ENCODE measurements at regions not wholly inside any gene's neighbourhood (a gene's known extent, or its start where the extent isn't known, plus 50 kb on each side); places are given as distances from the start of the nearest gene placed in this dataset.

DNA sequence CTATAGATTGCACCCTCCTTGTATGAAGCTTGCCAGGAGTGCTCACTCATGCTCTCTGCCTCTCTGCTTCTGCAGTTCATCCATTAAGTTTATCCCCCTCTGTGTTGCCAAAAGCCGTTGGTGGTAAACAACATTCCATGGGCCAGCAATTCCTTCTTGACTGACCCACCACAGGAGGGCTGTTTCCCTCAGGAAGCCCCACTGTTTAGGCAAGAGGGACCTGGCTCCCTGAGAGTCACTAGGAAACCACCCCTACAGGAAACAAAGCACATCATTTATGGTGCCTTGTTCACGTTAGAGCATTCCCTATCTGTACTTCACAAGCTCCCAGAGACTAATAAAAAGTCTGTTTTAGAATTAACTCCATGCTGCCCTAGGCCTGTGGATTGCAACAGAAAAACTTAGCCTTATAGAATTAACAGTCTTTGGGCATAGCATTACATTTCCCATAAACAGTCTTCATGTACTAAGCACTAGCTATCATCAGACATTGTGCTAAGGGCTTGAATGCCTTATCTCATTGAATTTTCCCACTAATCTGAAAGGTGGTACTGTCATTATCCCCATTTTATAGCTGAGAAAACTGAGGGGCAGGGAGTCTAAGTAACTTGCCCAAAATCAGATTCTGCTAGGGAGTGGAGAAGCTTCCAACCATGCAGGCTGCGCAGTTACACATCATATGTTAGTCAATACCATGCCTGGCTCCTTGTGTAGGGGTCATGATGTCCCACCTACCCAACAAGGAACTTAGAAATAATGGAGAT is 149.9 kb downstream of the SHQ1 start:
- TF ChIP-seq POLR2A (IDR thresholded peaks at IDR 0.05): no peak
- TF ChIP-seq EP300 (IDR thresholded peaks at IDR 0.05): no peak
- TF ChIP-seq, protein P1, sequence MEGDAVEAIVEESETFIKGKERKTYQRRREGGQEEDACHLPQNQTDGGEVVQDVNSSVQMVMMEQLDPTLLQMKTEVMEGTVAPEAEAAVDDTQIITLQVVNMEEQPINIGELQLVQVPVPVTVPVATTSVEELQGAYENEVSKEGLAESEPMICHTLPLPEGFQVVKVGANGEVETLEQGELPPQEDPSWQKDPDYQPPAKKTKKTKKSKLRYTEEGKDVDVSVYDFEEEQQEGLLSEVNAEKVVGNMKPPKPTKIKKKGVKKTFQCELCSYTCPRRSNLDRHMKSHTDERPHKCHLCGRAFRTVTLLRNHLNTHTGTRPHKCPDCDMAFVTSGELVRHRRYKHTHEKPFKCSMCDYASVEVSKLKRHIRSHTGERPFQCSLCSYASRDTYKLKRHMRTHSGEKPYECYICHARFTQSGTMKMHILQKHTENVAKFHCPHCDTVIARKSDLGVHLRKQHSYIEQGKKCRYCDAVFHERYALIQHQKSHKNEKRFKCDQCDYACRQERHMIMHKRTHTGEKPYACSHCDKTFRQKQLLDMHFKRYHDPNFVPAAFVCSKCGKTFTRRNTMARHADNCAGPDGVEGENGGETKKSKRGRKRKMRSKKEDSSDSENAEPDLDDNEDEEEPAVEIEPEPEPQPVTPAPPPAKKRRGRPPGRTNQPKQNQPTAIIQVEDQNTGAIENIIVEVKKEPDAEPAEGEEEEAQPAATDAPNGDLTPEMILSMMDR (IDR thresholded peaks at IDR 0.05): no peak
- no peak for TF ChIP-seq POLR2AphosphoS5 (IDR thresholded peaks at IDR 0.05)
- no peak overlapping the region for H3K27ac ChIP-seq
- H3K4me3 ChIP-seq: no peak overlapping the region
- no peaks in the 10 kb centered on the region for H3K4me1 ChIP-seq
- H3K9me3 ChIP-seq: no peaks in the 10 kb centered on the region
- no peaks in the 10 kb centered on the region for H3K36me3 ChIP-seq
- WGBS, 2 donors (ENCODE audit: low coverage in 1 of 2): 0 to 14% methylated on average over 2 of the region's 3 CpGs
- peaks cover 5% of the 10 kb centered on the region for H3K27me3 ChIP-seq
- no peak for ATAC-seq

DNA sequence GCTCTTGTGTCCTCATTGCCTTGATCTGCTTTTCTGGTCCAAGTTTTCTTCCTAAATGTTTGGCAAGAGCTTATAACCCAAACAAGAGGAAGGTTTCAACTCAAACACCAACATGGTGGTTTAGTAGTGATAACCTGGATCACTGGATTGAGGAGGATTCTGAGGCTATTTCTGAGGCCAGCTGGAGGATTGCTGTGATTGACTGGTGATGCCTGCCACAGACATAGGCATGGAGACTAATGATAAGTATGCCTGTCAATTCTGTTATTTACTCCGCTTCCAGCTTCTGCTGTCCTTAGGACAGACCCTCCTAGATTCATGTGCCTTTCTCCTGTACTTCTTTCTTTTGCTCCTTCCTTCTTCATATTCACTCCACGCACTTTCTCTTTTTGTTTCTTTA is 150.5 kb downstream of the SHQ1 start:
- Histone ChIP-seq H3K36me3 (no peaks in the 10 kb centered on the region), H3K27ac (no peak overlapping the region), H3K9me3 (no peaks in the 10 kb centered on the region), H3K4me1 (no peaks in the 10 kb centered on the region), H3K4me3 (no peak overlapping the region), H3K27me3 (peaks cover 5% of the 10 kb centered on the region)
- WGBS, 2 donors (ENCODE audit: low coverage in 1 of 2): 81 to 86% methylated on average over 1 to 2 of the region's 2 CpGs
- no peak for ATAC-seq
- no peak for TF ChIP-seq EP300 (IDR thresholded peaks at IDR 0.05)
- TF ChIP-seq POLR2A (IDR thresholded peaks at IDR 0.05): no peak

DNA sequence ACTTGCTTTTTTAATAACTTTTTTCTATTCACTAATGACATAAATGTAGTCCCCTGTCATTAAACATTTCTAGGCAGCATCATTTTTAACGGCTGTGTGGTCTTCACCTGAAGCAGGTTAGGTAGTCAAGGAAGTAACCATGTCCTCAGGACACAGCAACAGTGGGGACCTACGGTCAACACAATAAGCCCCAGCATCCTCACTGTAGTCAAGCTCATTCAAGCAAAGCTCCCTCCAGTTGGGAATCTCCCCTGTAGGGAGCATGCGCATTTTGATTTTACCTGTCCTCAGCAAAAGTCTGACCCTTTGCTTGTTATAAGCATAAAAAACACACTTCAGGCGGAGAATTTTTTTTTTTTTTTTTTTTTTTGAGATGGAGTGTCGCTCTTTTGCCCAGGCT is 151.4 kb downstream of the SHQ1 start:
- no peaks in the 10 kb centered on the region for H3K9me3 ChIP-seq
- no peaks in the 10 kb centered on the region for H3K36me3 ChIP-seq
- no peaks in the 10 kb centered on the region for H3K4me1 ChIP-seq
- peaks cover 5% of the 10 kb centered on the region for H3K27me3 ChIP-seq
- TF ChIP-seq POLR2A (IDR thresholded peaks at IDR 0.05): no peak
- TF ChIP-seq POLR2AphosphoS5 (IDR thresholded peaks at IDR 0.05): no peak
- TF ChIP-seq EP300 (IDR thresholded peaks at IDR 0.05): no peak
- TF ChIP-seq, protein P1 (IDR thresholded peaks at IDR 0.05): no peak
- H3K27ac ChIP-seq: no peak overlapping the region
- 82 to 91% methylated on average over 4 to 5 of the region's 5 CpGs for WGBS, 2 donors (ENCODE audit: low coverage in 1 of 2)
- no peak overlapping the region for H3K4me3 ChIP-seq
- no peak for ATAC-seq

DNA sequence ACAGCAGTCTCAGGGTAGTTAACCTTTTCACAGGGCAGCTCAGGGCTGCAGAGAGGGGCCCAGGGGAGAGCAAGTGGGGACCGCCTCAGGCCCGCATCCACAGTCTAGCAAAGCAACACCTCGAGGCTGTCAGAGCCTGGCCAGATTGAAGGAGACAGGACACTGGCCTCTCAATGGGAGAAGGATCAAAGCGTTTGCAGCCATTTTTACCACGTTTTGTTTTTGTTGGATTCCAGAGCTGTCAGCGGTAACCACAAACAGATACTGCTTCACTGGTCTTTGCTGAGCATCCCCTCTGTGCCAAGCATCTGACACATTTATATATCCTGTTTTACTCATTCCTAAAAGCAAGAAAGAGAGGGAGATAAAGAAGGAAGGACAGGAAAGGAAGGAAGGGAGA is 153.8 kb downstream of the SHQ1 start:
- H3K9me3 ChIP-seq: no peaks in the 10 kb centered on the region
- no peaks in the 10 kb centered on the region for H3K36me3 ChIP-seq
- WGBS, 2 donors (ENCODE audit: low coverage in 1 of 2): 25 to 32% methylated on average over 2 to 4 of the region's 6 CpGs
- TF ChIP-seq, protein P1 (IDR thresholded peaks at IDR 0.05): no peak
- TF ChIP-seq EP300 (IDR thresholded peaks at IDR 0.05) (no peak), POLR2AphosphoS5 (IDR thresholded peaks at IDR 0.05) (no peak), POLR2A (IDR thresholded peaks at IDR 0.05) (no peak)
- no peak overlapping the region for H3K27ac ChIP-seq
- no peaks in the 10 kb centered on the region for H3K27me3 ChIP-seq
- no peaks in the 10 kb centered on the region for H3K4me1 ChIP-seq
- no peak overlapping the region for H3K4me3 ChIP-seq
- ATAC-seq: no peak

DNA sequence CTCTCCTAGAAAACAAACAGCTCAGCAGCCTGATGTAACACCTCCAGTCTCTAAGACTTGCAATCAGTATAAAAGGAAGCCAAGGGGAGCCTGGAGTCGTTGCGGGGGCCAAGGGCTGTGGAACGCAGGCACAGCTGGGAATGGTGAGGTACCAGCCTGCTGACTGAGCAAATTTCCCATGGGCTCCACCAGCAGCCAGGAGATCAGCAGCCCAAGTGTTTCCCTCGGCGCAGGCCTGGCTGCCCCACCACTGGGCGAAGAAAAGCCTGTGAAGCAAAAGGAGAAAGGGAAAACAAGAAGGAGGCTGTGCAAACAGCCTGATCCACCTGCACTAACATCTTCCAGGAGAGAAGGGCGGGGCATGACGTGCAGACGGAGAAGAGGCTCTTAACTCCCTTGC is 155.3 kb downstream of the SHQ1 start:
- 97% methylated on average over 6 of the region's 9 CpGs; no CpG with 5 or more reads in 1 of the 2 donors for WGBS, 2 donors (ENCODE audit: low coverage in 1 of 2)
- no peak overlapping the region for H3K27ac ChIP-seq

More for the DNA sequence above, 155.3 kb downstream of the SHQ1 start:
- H3K9me3 ChIP-seq: no peaks in the 10 kb centered on the region
- ATAC-seq: no peak
- no peak overlapping the region for H3K4me3 ChIP-seq
- no peaks in the 10 kb centered on the region for H3K4me1 ChIP-seq
- no peaks in the 10 kb centered on the region for H3K27me3 ChIP-seq
- H3K36me3 ChIP-seq: no peaks in the 10 kb centered on the region
- TF ChIP-seq EP300 (IDR thresholded peaks at IDR 0.05) (no peak), POLR2AphosphoS5 (IDR thresholded peaks at IDR 0.05) (no peak), POLR2A (IDR thresholded peaks at IDR 0.05) (no peak)
- TF ChIP-seq, protein P1 (IDR thresholded peaks at IDR 0.05): no peak

Measured in gastroesophageal sphincter (tissue), 4 donors.